ENCODE measurements at regions not wholly inside any gene's neighbourhood (a gene's known extent, or its start where the extent isn't known, plus 50 kb on each side); places are given as distances from the start of the nearest gene placed in this dataset.

DNA sequence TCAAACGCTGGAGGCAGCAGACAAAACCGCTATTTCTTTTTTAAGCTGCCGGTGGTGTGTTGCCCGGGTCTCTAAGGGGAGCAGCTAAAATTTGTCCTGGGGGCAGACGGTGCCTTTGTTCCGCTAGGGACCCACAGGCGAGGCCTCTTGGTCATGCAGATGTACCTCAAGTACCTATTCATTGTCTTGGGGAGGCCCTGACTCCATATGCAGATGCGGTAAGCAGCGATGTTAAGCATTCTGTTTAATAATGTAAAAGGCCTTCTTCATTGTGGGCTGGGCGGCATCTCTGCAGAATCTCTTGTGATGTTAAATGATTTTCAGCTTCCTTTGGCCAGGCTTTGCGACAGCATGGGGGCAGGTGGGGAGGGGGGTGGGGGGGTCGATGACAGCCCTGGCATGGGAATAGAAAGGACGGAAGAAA, 98.9 kb upstream of the PJA1 start:
- DNase-seq (ENCODE audit: low read depth) = no peak
- Histone ChIP-seq H3K27me3 (ENCODE audit: control insufficient read depth, insufficient read depth, low read length) (no peaks in the 10 kb centered on the region), H3K36me3 (ENCODE audit: control insufficient read depth, insufficient read depth, low read length) (no peaks in the 10 kb centered on the region), H3K4me3 (ENCODE audit: low read depth, low read length) (no peak overlapping the region)
- TF ChIP-seq, protein P1, sequence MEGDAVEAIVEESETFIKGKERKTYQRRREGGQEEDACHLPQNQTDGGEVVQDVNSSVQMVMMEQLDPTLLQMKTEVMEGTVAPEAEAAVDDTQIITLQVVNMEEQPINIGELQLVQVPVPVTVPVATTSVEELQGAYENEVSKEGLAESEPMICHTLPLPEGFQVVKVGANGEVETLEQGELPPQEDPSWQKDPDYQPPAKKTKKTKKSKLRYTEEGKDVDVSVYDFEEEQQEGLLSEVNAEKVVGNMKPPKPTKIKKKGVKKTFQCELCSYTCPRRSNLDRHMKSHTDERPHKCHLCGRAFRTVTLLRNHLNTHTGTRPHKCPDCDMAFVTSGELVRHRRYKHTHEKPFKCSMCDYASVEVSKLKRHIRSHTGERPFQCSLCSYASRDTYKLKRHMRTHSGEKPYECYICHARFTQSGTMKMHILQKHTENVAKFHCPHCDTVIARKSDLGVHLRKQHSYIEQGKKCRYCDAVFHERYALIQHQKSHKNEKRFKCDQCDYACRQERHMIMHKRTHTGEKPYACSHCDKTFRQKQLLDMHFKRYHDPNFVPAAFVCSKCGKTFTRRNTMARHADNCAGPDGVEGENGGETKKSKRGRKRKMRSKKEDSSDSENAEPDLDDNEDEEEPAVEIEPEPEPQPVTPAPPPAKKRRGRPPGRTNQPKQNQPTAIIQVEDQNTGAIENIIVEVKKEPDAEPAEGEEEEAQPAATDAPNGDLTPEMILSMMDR (IDR thresholded peaks at IDR 0.05; ENCODE audit: insufficient read depth, low read depth, low read length) = no peak
- ChIA-PET CTCF (no interaction called here), POLR2A (no interaction called here)

DNA sequence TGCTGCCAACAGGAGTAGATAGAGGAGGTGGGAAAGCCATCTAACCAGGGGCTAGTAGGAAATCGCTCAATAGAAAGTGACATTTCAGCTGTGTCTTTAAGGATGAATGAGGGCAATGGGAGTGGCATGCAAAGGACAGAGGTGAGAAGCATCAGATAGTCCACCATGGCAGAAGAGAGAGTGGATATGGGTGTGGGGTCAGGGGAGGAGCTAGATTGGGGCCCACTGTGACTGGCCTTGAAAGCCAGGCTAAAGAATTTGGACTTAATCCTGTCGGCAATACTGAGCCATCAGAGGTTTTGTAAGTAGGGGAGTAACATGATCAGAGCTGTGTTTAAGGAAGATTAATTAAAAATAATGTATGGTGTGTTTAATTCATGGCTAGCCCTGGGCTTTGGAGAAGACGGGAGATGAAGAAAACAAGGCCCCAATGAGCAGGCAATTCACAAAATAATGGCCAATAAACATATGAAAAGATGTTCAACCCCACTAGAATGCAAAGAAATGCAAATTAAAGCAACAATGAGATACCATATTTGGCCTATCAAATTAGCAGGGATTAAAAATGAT, 98.1 kb upstream of the PJA1 start:
- POLR2A ChIA-PET = interaction anchor here (0.6 kb wide), 1 partner anchor 1123 kb away, joined by 3 read pairs; no protein-coding TSS in a partner anchor
- Histone ChIP-seq H3K36me3 (ENCODE audit: control insufficient read depth, insufficient read depth, low read length) (no peaks in the 10 kb centered on the region), H3K27me3 (ENCODE audit: control insufficient read depth, insufficient read depth, low read length) (no peaks in the 10 kb centered on the region), H3K4me3 (ENCODE audit: low read depth, low read length) (no peak overlapping the region)
- CTCF ChIA-PET = interaction anchor here (0.8 to 1.1 kb wide), 2 partner anchors 123 to 435 kb away, joined by 3 to 4 read pairs; no protein-coding TSS in a partner anchor
- TF ChIP-seq, protein P1 (IDR thresholded peaks at IDR 0.05; ENCODE audit: insufficient read depth, low read depth, low read length) = no peak
- DNase-seq (ENCODE audit: low read depth) = no peak

DNA sequence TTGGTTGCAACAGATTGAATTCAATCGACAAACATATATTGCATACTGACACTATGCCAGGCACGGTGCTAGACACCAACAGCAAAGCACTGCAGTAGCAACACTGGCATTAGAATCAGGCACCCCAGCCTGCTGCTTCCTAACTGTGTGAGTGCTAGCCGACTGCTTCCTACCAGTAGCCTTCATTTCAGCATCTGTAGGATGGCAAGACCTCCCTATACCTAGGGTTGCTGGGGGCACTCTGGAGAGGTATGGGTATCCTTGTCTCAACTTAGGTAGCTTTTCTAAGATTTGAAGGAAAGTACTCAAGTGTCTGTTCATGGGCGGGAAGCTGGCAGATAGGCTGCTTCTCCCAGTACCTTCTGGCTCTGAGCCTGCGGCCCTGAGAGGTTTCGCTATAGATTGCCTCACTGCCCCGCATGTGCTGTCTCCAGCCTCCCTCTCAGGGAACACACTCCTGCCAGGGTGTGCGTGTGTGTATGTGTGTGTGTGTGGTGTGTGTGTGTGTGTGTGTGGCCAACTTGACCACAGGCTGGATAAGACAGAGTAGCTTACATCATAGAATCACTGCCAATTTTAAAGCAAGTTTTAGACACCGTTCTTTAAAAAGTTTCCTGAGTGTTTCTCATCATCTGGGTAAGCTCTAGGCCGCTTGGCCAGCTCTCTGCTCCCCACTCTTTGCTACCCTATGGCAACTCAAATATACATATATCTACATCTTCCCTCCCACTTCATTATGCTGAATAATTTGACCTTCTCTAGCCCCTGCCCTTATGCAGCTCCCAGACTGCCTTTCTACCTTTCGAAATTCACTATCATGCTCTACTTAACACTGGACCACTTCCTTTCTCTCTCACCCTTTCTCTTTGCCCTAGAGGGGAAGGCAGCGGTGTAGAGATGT, 97.0 kb upstream of the PJA1 start:
- no peaks in the 10 kb centered on the region for H3K27me3 ChIP-seq (ENCODE audit: control insufficient read depth, insufficient read depth, low read length)
- no peak for DNase-seq (ENCODE audit: low read depth)
- ChIA-PET CTCF (interaction anchor here (0.8 kb wide), 1 partner anchor 434 kb away, joined by 3 read pairs; no protein-coding TSS in a partner anchor), POLR2A (no interaction called here)
- TF ChIP-seq, protein P1 (IDR thresholded peaks at IDR 0.05; ENCODE audit: insufficient read depth, low read depth, low read length) = no peak
- no peak overlapping the region for H3K4me3 ChIP-seq (ENCODE audit: low read depth, low read length)
- no peaks in the 10 kb centered on the region for H3K36me3 ChIP-seq (ENCODE audit: control insufficient read depth, insufficient read depth, low read length)

DNA sequence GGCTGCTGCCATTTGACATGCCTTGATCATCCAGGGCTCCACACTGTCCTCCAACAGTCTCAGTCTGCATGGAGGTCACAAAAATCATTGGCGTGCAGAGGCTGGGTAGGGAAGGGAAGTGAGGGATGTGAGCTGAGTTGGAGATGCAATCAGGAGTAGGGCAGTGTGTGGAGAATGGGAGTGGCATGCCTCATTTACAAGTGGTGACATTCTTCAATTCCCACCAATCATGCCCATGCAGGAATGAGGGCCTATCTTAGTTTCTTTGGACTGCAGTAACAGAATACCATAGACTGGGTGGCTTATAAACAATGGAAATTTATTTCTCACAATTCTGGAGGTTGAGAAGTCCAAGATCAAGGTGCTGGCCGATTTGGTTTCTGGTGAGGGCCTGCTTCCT, 94.9 kb upstream of the PJA1 start:
- Histone ChIP-seq H3K4me3 (ENCODE audit: low read depth, low read length) (no peak overlapping the region), H3K27me3 (ENCODE audit: control insufficient read depth, insufficient read depth, low read length) (no peaks in the 10 kb centered on the region), H3K36me3 (ENCODE audit: control insufficient read depth, insufficient read depth, low read length) (no peaks in the 10 kb centered on the region)
- DNase-seq (ENCODE audit: low read depth) = no peak
- CTCF ChIA-PET = no interaction called here
- POLR2A ChIA-PET = no interaction called here
- TF ChIP-seq, protein P1 (IDR thresholded peaks at IDR 0.05; ENCODE audit: insufficient read depth, low read depth, low read length) = no peak

DNA sequence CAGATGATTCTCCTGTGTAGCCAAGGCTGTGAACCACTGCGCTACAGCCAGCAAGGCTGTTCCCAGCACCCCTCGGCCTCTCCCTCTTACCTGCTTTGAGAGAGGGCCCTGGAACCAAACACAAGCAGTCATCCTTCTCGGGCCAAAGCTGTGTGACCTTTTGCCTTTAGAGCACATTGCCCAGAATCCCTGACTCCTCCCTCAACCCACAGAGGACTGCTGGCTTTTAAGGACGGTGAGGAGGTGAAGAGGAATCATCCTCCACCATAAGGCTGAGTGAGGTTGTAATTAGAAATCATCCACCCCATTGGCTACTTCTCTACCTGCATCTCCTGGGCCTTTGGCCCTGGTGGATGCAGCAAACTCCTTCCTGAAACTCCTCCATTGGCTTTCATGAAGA, 93.6 kb upstream of the PJA1 start:
- no peak overlapping the region for H3K4me3 ChIP-seq (ENCODE audit: low read depth, low read length)
- no peak for DNase-seq (ENCODE audit: low read depth)
- CTCF ChIA-PET = no interaction called here
- H3K36me3 ChIP-seq (ENCODE audit: control insufficient read depth, insufficient read depth, low read length) = no peaks in the 10 kb centered on the region
- POLR2A ChIA-PET = no interaction called here
- no peaks in the 10 kb centered on the region for H3K27me3 ChIP-seq (ENCODE audit: control insufficient read depth, insufficient read depth, low read length)
- TF ChIP-seq, protein P1 (IDR thresholded peaks at IDR 0.05; ENCODE audit: insufficient read depth, low read depth, low read length) = no peak

Data from BJ (cell line).